Neural cell (in vitro differentiated cells): ENCODE measurements at regions not wholly inside any gene's neighbourhood (a gene's known extent, or its start where the extent isn't known, plus 50 kb on each side); places are given as distances from the start of the nearest gene placed in this dataset.

Experiments
- H2AFZ ChIP-seq: fragments of 200-600, 300-800 bp; sonication (generic), shearing (Covaris generic); 2 replicates; pipeline ENCODE4 v1.6.0; 2014; ENCODE audit warnings: low read depth, mild to moderate bottlenecking, antibody characterized with exemption, low read length, moderate library complexity
- H3F3A ChIP-seq: fragments of 200-600 bp; shearing (Covaris generic); 2 replicates; pipeline ENCODE4 v1.6.1; 2016; ENCODE audit warnings: mild to moderate bottlenecking, moderate library complexity, mixed read lengths, antibody characterized with exemption, low read length; ENCODE audit not compliant: insufficient read depth, poor library complexity, severe bottlenecking
- H3K27ac ChIP-seq: fragments of 200-600, 300-800 bp; sonication (generic), shearing (Covaris generic); 2 replicates; pipeline ENCODE4 v1.5.1; 2014; ENCODE audit warnings: mild to moderate bottlenecking, low read length, moderate library complexity
- H3K27me3 ChIP-seq: fragments of 300-800, 200-600 bp; sonication (generic), shearing (Covaris generic); 2 replicates; pipeline ENCODE4 v1.6.0; 2014; ENCODE audit warnings: mild to moderate bottlenecking, low read depth, low read length, moderate library complexity; ENCODE audit not compliant: insufficient read depth
- H3K36me3 ChIP-seq: fragments of 300-800, 200-600 bp; sonication (generic), shearing (Covaris generic); 2 replicates; pipeline ENCODE4 v1.5.1; 2014; ENCODE audit warnings: mild to moderate bottlenecking, antibody characterized with exemption, low read length, moderate library complexity; ENCODE audit not compliant: insufficient read depth
- H3K4me2 ChIP-seq: fragments of 300-800, 200-600 bp; sonication (generic), shearing (Covaris generic); 2 replicates; pipeline ENCODE4 v1.6.0; 2014; ENCODE audit warnings: mild to moderate bottlenecking, low read length
- H3K4me3 ChIP-seq: fragments of 300-800, 200-600 bp; sonication (generic), shearing (Covaris generic); 2 replicates; pipeline ENCODE4 v1.5.1; 2014; ENCODE audit warnings: mild to moderate bottlenecking, low read length, moderate library complexity
- H3K79me2 ChIP-seq: fragments of 200-600 bp; shearing (Covaris generic); replicated peaks from 2 replicates; pipeline ENCODE4 v1.6.0; 2014; ENCODE audit warnings: mild to moderate bottlenecking, low read length, moderate library complexity; ENCODE audit not compliant: insufficient read depth
- H3K9ac ChIP-seq: fragments of 300-800, 200-600 bp; sonication (generic), shearing (Covaris generic); 2 replicates; pipeline ENCODE4 v1.6.1; 2016; ENCODE audit warnings: mild to moderate bottlenecking, low read length, mixed read lengths
- H3K9me2 ChIP-seq: fragments of 200-600 bp; shearing (Covaris generic); 2 replicates; pipeline ENCODE4 v1.6.1; 2016; ENCODE audit warnings: mild to moderate bottlenecking, low read length, mixed read lengths; ENCODE audit not compliant: insufficient read depth
- H3K9me3 ChIP-seq: fragments of 200-600, 300-800 bp; sonication (generic), shearing (Covaris generic); 2 replicates; pipeline ENCODE4 v1.6.1; 2016; ENCODE audit warnings: mild to moderate bottlenecking, mixed run types, low read length, moderate library complexity, mixed read lengths
- H4K20me1 ChIP-seq: fragments of 200-600 bp; shearing (Covaris generic); 2 replicates; pipeline ENCODE4 v1.6.1; 2016; ENCODE audit warnings: mild to moderate bottlenecking, mixed run types; ENCODE audit not compliant: insufficient read depth
- CTCF ChIP-seq: fragments of 450-650 bp; IDR thresholded peaks from 2 replicates; pipeline ENCODE4 v1.5.1; 2014; ENCODE audit warnings: antibody characterized with exemption, mild to moderate bottlenecking, moderate library complexity; ENCODE audit not compliant: poor library complexity, severe bottlenecking
- EP300 ChIP-seq: fragments of 450-650 bp; conservative IDR thresholded peaks from 2 replicates; pipeline ENCODE4 v1.6.1; 2014; ENCODE audit warnings: antibody characterized with exemption, mild to moderate bottlenecking, moderate library complexity; ENCODE audit not compliant: poor library complexity, severe bottlenecking
- EZH2 ChIP-seq: fragments of 200-600, 300-800 bp; shearing (Covaris generic), sonication (generic); IDR thresholded peaks from 2 replicates; pipeline ENCODE4 v1.6.1; 2014; ENCODE audit warnings: antibody characterized with exemption, low read length, borderline replicate concordance, mild to moderate bottlenecking; ENCODE audit not compliant: insufficient read depth, poor library complexity, severe bottlenecking
- MXI1 ChIP-seq: fragments of 450-650 bp; conservative IDR thresholded peaks from 2 replicates; pipeline ENCODE4 v1.6.1; 2014; ENCODE audit warnings: antibody characterized with exemption, mild to moderate bottlenecking; ENCODE audit not compliant: poor library complexity, severe bottlenecking
- POLR2AphosphoS5 ChIP-seq: IDR thresholded peaks from 2 replicates; pipeline ENCODE4 v1.6.1; 2012
- RAD21 ChIP-seq: fragments of 450-650 bp; conservative IDR thresholded peaks from 2 replicates; pipeline ENCODE4 v1.6.1; 2014; ENCODE audit warnings: antibody characterized with exemption, mild to moderate bottlenecking, moderate library complexity
- SMC3 ChIP-seq: fragments of 450-650 bp; conservative IDR thresholded peaks from 2 replicates; pipeline ENCODE4 v1.6.1; 2014; ENCODE audit warnings: antibody characterized with exemption, mild to moderate bottlenecking, moderate library complexity; ENCODE audit not compliant: poor library complexity
- TAF1 ChIP-seq: IDR thresholded peaks from 2 replicates; pipeline ENCODE4 v1.6.1; 2012; ENCODE audit warnings: low read depth
- TF ChIP-seq, protein P1 (sequence below): IDR thresholded peaks from 2 replicates; pipeline ENCODE4 v1.6.1; 2012; ENCODE audit warnings: borderline replicate concordance

DNA sequence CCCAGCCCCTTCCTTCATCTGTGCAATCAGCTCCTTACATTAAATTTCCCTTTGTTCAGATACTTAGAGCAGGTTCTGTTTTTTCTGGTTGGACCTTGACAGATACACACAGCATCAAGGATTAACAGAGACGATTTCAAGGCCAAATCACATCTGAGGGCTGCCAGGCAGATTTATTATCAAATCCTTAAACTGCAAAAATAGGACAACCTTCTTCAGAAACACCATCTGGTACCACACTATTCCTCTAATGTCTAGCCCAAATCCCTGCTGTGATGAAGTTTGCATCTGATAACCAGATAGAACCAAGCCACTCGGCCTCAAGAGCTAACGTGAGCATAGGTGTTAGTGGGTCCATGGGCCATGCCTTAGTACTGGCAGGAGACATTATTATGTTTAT, 250.7 kb upstream of the PROK2 start:
- Histone ChIP-seq H3K4me2 (no peak overlapping the region), H3K4me3 (no peak overlapping the region), H3K9me2 (no peaks in the 10 kb centered on the region), H3K27me3 (no peaks in the 10 kb centered on the region), H3K9ac (no peak overlapping the region), H3K9me3 (no peaks in the 10 kb centered on the region), H3K27ac (no peak overlapping the region), H2AFZ (no peak overlapping the region), H4K20me1 (no peaks in the 10 kb centered on the region), H3K79me2 (no peaks in the 10 kb centered on the region), H3K36me3 (no peaks in the 10 kb centered on the region), H3F3A (no peaks in the 10 kb centered on the region)
- no peak for TF ChIP-seq EP300
- TF ChIP-seq POLR2AphosphoS5 = no peak
- TF ChIP-seq EZH2 = no peak
- TF ChIP-seq CTCF = no peak
- no peak for TF ChIP-seq MXI1
- TF ChIP-seq SMC3 = no peak
- TF ChIP-seq RAD21 = no peak
- no peak for TF ChIP-seq TAF1
- TF ChIP-seq, protein P1, sequence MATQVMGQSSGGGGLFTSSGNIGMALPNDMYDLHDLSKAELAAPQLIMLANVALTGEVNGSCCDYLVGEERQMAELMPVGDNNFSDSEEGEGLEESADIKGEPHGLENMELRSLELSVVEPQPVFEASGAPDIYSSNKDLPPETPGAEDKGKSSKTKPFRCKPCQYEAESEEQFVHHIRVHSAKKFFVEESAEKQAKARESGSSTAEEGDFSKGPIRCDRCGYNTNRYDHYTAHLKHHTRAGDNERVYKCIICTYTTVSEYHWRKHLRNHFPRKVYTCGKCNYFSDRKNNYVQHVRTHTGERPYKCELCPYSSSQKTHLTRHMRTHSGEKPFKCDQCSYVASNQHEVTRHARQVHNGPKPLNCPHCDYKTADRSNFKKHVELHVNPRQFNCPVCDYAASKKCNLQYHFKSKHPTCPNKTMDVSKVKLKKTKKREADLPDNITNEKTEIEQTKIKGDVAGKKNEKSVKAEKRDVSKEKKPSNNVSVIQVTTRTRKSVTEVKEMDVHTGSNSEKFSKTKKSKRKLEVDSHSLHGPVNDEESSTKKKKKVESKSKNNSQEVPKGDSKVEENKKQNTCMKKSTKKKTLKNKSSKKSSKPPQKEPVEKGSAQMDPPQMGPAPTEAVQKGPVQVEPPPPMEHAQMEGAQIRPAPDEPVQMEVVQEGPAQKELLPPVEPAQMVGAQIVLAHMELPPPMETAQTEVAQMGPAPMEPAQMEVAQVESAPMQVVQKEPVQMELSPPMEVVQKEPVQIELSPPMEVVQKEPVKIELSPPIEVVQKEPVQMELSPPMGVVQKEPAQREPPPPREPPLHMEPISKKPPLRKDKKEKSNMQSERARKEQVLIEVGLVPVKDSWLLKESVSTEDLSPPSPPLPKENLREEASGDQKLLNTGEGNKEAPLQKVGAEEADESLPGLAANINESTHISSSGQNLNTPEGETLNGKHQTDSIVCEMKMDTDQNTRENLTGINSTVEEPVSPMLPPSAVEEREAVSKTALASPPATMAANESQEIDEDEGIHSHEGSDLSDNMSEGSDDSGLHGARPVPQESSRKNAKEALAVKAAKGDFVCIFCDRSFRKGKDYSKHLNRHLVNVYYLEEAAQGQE = no peak

DNA sequence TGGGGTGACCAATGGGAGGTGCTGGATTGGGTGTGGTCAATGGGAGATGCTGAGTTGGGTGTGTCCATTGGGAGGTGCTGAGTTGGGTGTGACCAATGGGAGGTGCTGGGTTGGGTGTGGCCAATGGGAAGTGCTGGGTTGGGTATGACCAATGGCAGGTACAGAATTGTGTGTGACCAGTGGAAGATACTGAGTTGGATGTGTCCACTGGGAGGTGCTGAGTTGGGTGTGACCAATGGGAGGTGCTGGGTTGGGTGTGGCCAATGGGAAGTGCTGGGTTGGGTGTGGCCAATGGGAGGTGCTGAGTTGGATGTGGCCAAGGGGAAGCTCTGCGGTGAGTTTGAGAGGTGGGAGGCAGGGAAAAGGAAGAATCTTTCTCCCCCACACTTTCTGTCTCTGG, 250.0 kb upstream of the PROK2 start:
- no peaks in the 10 kb centered on the region for H3K36me3 ChIP-seq
- no peaks in the 10 kb centered on the region for H3F3A ChIP-seq
- no peak overlapping the region for H3K4me2 ChIP-seq
- no peaks in the 10 kb centered on the region for H3K9me3 ChIP-seq
- no peaks in the 10 kb centered on the region for H4K20me1 ChIP-seq
- TF ChIP-seq TAF1 (no peak), SMC3 (no peak)
- H3K27ac ChIP-seq = no peak overlapping the region
- H3K27me3 ChIP-seq = no peaks in the 10 kb centered on the region
- no peak overlapping the region for H2AFZ ChIP-seq
- no peak overlapping the region for H3K4me3 ChIP-seq
- H3K79me2 ChIP-seq = no peaks in the 10 kb centered on the region
- H3K9ac ChIP-seq = no peak overlapping the region
- H3K9me2 ChIP-seq = no peaks in the 10 kb centered on the region
